ENCODE measurements at regions not wholly inside any gene's neighbourhood (a gene's known extent, or its start where the extent isn't known, plus 50 kb on each side); places are given as distances from the start of the nearest gene placed in this dataset.
A peak's percentile ranks its signal among the peaks of the same experiment; 100 is the strongest.

DNA sequence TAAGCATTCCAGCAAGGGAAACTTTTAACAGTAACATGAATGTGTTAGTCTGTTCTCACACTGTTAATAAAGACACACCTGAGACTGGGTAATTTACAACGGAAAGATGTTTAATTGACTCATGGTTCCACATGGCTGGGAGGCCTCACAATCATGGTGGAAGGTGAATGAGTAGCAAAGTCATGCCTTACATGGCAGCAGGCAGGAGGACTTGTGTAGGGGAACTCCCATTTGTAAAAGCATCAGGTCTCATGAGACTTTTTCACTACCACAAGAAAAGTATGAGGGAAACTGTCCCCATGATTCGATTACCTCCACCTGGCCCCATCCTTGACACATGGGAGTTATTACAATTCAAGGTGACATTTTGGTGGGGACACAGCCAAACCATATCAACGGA is 168.3 kb downstream of the PAH start:
- no peaks in the 10 kb centered on the region for H3K9me3 Mint-ChIP-seq
- no peaks in the 10 kb centered on the region for H3K4me1 Mint-ChIP-seq (ENCODE audit: low read depth)
- peaks cover 2% of the 10 kb centered on the region for H3K27me3 Mint-ChIP-seq (ENCODE audit: insufficient read depth)
- intact Hi-C loops (cut with micrococcal nuclease), result loop anchor here (10.0 kb wide), 1 partner anchor 654 kb away; no protein-coding TSS in a partner anchor
- H3K36me3 Mint-ChIP-seq (ENCODE audit: low read depth), result no peaks in the 10 kb centered on the region
- no peak overlapping the region for H3K4me3 Mint-ChIP-seq
- H3K27ac Mint-ChIP-seq, result no peak overlapping the region
- no peak for DNase-seq (ENCODE audit: low spot score)

DNA sequence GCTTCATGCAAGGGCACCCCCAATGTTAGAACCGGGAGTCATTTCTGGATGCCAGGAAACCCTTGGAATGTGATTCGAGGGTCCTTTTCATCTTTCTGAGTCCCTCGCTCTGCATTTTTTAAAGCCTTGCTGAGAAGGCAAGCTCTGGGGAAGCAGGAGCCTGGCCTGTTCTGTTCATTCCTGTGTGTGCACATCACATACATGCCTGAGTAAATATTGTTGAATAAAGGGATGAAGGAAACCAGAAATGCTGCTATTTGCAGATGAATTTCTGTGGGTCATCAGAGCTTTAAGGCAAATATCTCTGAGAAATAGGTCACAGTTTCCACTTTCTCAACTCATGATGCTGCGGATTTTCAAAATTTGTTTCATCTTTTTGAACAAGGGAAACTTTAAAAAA is 170.1 kb downstream of the PAH start:
- no peak overlapping the region for H3K4me3 Mint-ChIP-seq
- no peak overlapping the region for H3K27ac Mint-ChIP-seq
- H3K36me3 Mint-ChIP-seq (ENCODE audit: low read depth), result no peaks in the 10 kb centered on the region
- no peaks in the 10 kb centered on the region for H3K9me3 Mint-ChIP-seq
- DNase-seq (ENCODE audit: low spot score), result no peak
- intact Hi-C loops (cut with micrococcal nuclease), result loop anchor here (10.0 kb wide), 1 partner anchor 652 kb away; no protein-coding TSS in a partner anchor
- H3K4me1 Mint-ChIP-seq (ENCODE audit: low read depth), result no peaks in the 10 kb centered on the region
- peaks cover 2% of the 10 kb centered on the region for H3K27me3 Mint-ChIP-seq (ENCODE audit: insufficient read depth)

DNA sequence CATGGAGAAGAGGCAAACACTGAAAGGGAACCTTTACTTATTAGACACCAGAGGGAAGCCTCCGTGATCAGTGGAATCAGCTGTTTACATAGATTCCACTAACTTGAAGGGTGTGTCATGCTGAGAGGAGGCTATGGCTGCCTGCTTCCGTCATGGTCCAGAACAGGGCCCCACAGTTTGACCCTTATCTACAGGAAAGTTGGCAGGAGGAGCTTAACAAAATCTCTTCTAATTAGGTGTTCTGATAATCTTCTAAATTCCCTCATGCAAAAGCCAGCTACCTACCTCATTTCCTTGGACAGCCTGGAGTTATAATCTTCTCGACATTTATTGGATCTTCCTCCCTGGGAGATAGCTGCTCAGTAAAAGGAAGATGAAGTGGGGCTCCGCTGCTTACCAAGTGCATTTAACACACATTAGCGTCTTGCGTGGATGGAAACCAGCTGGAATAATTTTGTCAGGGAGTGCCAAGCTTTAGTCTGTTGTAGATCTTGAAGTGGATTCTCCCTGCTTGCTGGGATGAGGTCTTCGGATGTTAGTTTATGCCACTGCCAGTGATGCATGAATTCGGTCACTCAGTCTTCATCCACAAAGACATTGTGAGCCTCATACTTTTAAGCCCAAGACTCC is 171.0 kb downstream of the PAH start:
- H3K4me3 Mint-ChIP-seq, result no peak overlapping the region
- intact Hi-C loops (cut with micrococcal nuclease), result loop anchor here (10.0 kb wide), 1 partner anchor 651 kb away; no protein-coding TSS in a partner anchor
- no peak overlapping the region for H3K27ac Mint-ChIP-seq
- H3K36me3 Mint-ChIP-seq (ENCODE audit: low read depth), result no peaks in the 10 kb centered on the region
- H3K27me3 Mint-ChIP-seq (ENCODE audit: insufficient read depth), result peaks cover 2% of the 10 kb centered on the region
- H3K4me1 Mint-ChIP-seq (ENCODE audit: low read depth), result no peaks in the 10 kb centered on the region
- DNase-seq (ENCODE audit: low spot score), result no peak
- no peaks in the 10 kb centered on the region for H3K9me3 Mint-ChIP-seq

DNA sequence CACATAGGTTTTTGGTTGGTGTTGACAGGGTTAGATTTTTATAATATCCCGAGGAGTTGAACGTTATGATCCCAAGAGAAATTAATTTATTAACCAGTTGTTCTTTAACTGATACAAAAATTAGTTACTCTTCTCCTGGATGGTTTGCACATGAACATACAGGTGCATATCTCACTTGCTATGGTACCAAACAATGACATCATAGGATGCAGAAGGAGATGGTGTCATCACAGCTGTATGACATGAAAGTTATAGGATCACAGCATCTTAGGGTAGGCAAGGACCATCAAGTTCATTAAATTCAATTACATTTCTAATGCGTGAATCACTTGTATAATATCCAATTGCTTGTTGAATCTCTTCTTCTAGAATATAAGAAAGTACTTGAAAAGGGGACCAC is 175.8 kb downstream of the PAH start:
- H3K27me3 Mint-ChIP-seq (ENCODE audit: insufficient read depth), result peaks cover 2% of the 10 kb centered on the region
- no peak overlapping the region for H3K4me3 Mint-ChIP-seq
- H3K9me3 Mint-ChIP-seq, result no peaks in the 10 kb centered on the region
- no peak for DNase-seq (ENCODE audit: low spot score)
- intact Hi-C loops (cut with micrococcal nuclease), result loop anchor here (2.0 to 10.0 kb wide), 2 partner anchors 646 to 824 kb away; no protein-coding TSS in a partner anchor
- H3K36me3 Mint-ChIP-seq (ENCODE audit: low read depth), result no peaks in the 10 kb centered on the region
- H3K27ac Mint-ChIP-seq, result no peak overlapping the region
- H3K4me1 Mint-ChIP-seq (ENCODE audit: low read depth), result no peaks in the 10 kb centered on the region

DNA sequence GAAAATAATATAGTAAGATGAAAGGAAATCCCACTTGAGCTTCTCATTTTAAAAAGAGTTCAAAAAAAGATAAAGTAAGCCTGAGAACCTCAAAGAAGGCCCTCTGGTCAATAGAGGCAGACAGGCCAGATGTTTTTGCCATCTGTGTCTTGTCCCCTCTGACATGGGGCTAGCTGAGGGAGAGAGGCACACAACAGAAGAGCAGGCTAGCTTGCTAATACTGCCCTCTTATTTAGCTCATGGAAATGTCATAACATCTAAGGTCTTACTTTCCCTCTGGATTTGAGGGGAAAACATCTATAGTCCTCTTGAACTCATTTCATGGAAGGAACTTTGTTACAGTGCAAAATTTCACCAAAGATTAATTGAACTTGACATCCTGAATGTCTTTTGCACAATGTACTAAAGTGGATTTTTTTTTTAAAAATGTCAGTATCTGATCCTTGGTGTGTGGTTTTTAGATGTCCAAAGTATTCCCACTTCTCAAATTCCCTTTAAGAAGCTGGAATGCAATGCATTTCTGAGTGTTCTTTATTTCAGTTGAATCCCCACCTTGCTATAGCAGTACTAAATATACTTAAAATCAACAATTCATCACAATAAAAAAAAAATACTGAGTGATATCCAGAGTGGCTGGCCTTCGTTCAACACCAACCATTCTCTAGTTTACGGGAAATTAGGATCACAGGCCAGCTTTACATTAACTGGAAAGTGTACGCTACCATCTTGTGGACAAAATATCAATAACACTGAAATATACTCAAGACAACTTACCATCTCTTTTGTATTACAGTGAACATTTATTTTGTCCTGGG is 176.7 kb downstream of the PAH start:
- Mint-ChIP-seq H3K4me3 (no peak overlapping the region), H3K4me1 (ENCODE audit: low read depth) (peaks cover 4% of the 10 kb centered on the region), H3K9me3 (no peaks in the 10 kb centered on the region), H3K36me3 (ENCODE audit: low read depth) (no peaks in the 10 kb centered on the region), H3K27me3 (ENCODE audit: insufficient read depth) (peaks cover under 1% of the 10 kb centered on the region), H3K27ac (no peak overlapping the region)
- DNase-seq (ENCODE audit: low spot score), result no peak
- intact Hi-C loops (cut with micrococcal nuclease), result loop anchor here (1.0 to 10.0 kb wide), 3 partner anchors 646 to 824 kb away; no protein-coding TSS in a partner anchor

DNA sequence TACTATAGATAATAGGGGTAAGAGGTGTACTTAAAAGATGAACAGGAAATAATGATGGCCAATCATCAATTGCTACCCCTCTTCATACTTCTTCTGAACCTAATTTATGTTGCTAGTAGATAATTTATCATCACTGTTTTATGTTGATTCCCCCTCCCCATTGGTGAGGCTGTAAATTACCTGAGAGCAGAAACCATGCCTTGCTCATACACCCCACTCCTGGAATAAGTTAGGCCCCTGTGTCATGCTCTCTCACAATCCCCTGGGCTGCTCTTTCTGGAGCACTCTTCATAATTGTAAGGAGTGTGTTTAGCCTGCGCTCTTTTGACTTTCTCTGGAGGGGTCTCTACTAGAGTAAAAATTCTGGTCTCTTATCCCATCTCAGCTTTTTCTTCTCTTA is 180.7 kb downstream of the PAH start:
- H3K27me3 Mint-ChIP-seq (ENCODE audit: insufficient read depth), result no peaks in the 10 kb centered on the region
- intact Hi-C loops (cut with micrococcal nuclease), result no loop called here
- no peak for DNase-seq (ENCODE audit: low spot score)
- H3K9me3 Mint-ChIP-seq, result no peaks in the 10 kb centered on the region
- no peak overlapping the region for H3K27ac Mint-ChIP-seq
- H3K4me1 Mint-ChIP-seq (ENCODE audit: low read depth), result peaks cover 10% of the 10 kb centered on the region
- no peak overlapping the region for H3K4me3 Mint-ChIP-seq
- H3K36me3 Mint-ChIP-seq (ENCODE audit: low read depth), result no peaks in the 10 kb centered on the region

DNA sequence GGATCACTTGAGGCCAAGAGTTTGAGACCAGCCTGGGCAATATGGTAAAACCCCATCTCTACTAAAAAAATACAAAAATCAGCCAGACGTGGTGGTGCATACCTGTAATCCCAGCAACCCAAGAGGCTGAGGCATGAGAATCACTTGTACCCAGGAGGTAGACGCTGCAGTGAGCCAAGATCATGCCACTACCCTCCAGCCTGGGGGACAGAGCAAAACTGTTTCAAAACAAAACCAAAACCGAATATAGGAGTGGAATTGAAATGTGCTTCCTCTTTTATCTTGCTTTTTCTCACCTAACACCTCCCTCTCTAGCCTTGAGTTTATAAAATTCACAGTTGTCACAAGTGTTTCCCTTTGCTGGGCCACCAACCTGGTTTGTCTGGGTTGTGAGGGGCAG is 181.9 kb downstream of the PAH start:
- Mint-ChIP-seq H3K27ac (no peak overlapping the region), H3K9me3 (no peaks in the 10 kb centered on the region), H3K4me1 (ENCODE audit: low read depth) (peaks cover 10% of the 10 kb centered on the region), H3K27me3 (ENCODE audit: insufficient read depth) (no peaks in the 10 kb centered on the region), H3K36me3 (ENCODE audit: low read depth) (no peaks in the 10 kb centered on the region), H3K4me3 (peak overlapping the region; percentile 30)
- DNase-seq (ENCODE audit: low spot score), result no peak
- intact Hi-C loops (cut with micrococcal nuclease), result no loop called here

DNA sequence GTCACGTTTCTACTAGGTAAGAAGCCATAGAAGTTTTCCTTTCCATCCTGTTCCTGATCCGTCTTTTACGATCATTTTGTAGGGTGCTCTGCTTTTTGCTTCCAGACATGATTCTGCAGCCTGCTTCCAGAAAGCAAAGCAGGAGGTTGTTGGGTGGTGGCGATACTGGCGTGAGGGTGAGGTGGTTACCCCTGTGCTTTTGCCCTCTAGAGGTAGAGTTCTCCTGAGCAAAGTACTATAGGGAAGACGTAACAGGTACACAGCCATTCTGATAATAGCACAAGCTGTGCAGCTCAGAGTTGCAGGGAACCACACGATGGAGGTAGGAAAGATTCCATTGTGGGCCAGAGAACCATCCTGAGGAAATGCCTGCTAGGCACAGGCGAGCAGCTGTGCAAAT is 186.0 kb downstream of the PAH start:
- H3K27ac Mint-ChIP-seq, result no peak overlapping the region
- no peaks in the 10 kb centered on the region for H3K27me3 Mint-ChIP-seq (ENCODE audit: insufficient read depth)
- H3K4me1 Mint-ChIP-seq (ENCODE audit: low read depth), result peaks cover 21% of the 10 kb centered on the region
- no peaks in the 10 kb centered on the region for H3K9me3 Mint-ChIP-seq
- no peaks in the 10 kb centered on the region for H3K36me3 Mint-ChIP-seq (ENCODE audit: low read depth)
- H3K4me3 Mint-ChIP-seq, result no peak overlapping the region
- intact Hi-C loops (cut with micrococcal nuclease), result no loop called here
- DNase-seq (ENCODE audit: low spot score), result no peak

DNA sequence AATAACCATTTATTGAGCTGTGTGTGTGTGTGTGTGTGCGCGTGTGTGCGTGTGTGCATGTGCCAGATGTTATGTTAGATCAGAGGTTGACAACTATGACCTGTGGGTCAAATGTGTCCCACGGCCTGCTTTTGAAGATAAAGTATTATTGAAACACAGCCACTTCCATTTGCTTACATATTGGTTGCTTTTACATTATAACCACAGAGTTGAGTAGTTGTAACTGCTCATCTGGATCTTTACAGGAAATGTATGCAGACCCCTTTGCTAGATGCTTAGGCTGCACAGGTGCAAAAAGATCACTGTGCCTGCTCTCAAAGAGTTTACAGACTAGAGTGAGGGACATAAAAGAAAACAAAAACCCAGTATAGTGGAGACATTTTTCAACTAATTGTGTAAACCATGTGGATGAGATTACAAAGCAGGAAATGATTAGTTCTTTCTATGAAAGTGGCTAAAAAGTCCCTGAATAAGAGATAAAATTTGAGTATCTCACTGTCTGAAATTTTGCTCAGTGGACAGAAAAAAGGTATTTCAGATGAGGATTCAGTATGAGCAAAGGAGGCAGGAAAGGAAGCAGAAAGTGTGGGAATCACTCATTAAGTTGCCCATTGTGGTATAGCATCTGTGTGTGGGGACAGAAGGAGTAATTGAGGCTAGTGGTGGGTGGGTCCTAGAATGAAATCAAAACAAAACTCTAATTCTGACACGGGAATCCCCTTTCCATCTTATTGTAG is 188.4 kb downstream of the PAH start:
- Mint-ChIP-seq H3K36me3 (ENCODE audit: low read depth) (no peaks in the 10 kb centered on the region), H3K9me3 (no peaks in the 10 kb centered on the region), H3K27ac (peak overlapping the region; percentile 24), H3K27me3 (ENCODE audit: insufficient read depth) (no peaks in the 10 kb centered on the region), H3K4me3 (no peak overlapping the region), H3K4me1 (ENCODE audit: low read depth) (peaks cover 11% of the 10 kb centered on the region)
- DNase-seq (ENCODE audit: low spot score), result no peak
- intact Hi-C loops (cut with micrococcal nuclease), result loop anchor here (1.0 to 5.0 kb wide), 2 partner anchors 246 to 531 kb away; partner anchors contain the start of genes IGF1 and PMCH

DNA sequence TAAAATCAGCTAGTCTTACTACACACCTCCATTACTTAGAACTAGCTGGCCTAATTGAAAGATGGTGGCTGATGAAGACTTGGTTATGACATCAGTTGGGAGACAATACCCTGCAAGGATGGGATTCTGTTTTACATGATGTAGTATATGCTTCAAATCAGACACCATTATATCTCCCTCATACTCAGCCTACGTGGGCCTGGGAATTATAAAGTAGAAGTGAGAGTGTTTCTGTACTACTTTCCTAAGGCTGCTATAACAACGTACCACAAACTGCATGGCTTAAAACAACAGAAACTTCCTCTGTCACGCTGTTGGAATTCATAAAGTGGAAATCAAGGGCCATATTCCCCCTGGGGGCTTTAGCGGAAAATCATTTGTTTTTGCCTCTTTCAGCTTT is 190.4 kb downstream of the PAH start:
- DNase-seq (ENCODE audit: low spot score), result no peak
- H3K4me1 Mint-ChIP-seq (ENCODE audit: low read depth), result peaks cover 11% of the 10 kb centered on the region
- no peaks in the 10 kb centered on the region for H3K27me3 Mint-ChIP-seq (ENCODE audit: insufficient read depth)
- no peak overlapping the region for H3K4me3 Mint-ChIP-seq
- no peaks in the 10 kb centered on the region for H3K9me3 Mint-ChIP-seq
- intact Hi-C loops (cut with micrococcal nuclease), result loop anchor here (5.0 kb wide), 1 partner anchor 244 kb away; the partner anchor contains the start of gene IGF1
- H3K27ac Mint-ChIP-seq, result no peak overlapping the region
- H3K36me3 Mint-ChIP-seq (ENCODE audit: low read depth), result no peaks in the 10 kb centered on the region

DNA sequence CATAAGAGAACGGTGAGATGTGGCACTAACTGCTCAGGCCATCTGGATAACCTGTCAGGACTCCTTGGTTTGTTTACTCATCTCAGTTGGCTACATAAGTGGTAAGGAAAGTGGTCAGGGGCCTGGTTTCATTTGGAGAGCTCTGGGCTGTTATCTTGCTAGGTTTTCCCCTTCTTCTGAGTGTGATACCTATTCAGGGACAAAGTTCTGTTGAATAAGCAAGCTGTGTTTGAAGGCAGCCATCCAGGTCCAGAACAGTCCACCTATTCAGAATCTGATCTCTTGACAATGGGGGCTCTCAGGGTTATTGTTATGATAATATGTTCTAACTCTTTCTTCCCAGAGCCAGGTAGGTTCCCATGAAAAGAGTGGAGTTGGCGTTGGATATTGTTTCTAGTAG is 194.9 kb downstream of the PAH start:
- intact Hi-C loops (cut with micrococcal nuclease), result no loop called here
- H3K27ac Mint-ChIP-seq, result no peak overlapping the region

DNA sequence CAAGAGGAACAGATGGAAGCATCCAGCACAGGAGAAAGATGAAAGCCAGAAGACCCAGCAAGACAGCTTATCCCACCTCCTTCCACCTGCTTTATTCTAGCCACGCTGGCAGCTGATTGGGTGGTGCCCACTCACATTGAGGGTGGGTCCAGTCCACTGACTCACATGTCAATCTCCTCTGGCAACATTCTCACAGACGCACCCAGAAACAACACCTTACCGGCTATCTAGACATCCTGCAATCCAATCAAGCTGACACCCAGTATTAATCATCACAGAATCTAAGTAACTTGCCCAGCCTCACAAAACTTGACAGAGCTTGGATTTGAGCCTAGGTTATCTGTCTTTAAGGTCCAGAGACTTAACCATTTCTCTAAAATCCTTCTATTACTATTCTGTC is 208.9 kb downstream of the PAH start:
- Mint-ChIP-seq H3K9me3 (no peaks in the 10 kb centered on the region), H3K27me3 (ENCODE audit: insufficient read depth) (peaks cover 8% of the 10 kb centered on the region), H3K4me1 (ENCODE audit: low read depth) (no peaks in the 10 kb centered on the region), H3K4me3 (no peak overlapping the region), H3K36me3 (ENCODE audit: low read depth) (no peaks in the 10 kb centered on the region), H3K27ac (no peak overlapping the region)
- no peak for DNase-seq (ENCODE audit: low spot score)
- intact Hi-C loops (cut with micrococcal nuclease), result no loop called here

More for the DNA sequence above, 194.9 kb downstream of the PAH start:
- no peaks in the 10 kb centered on the region for H3K36me3 Mint-ChIP-seq (ENCODE audit: low read depth)
- no peaks in the 10 kb centered on the region for H3K4me1 Mint-ChIP-seq (ENCODE audit: low read depth)
- peaks cover 7% of the 10 kb centered on the region for H3K27me3 Mint-ChIP-seq (ENCODE audit: insufficient read depth)
- no peak overlapping the region for H3K4me3 Mint-ChIP-seq
- DNase-seq (ENCODE audit: low spot score), result no peak
- no peaks in the 10 kb centered on the region for H3K9me3 Mint-ChIP-seq

All from activated T-helper 1 cell treated with anti-CD3 and anti-CD28 coated beads, Interleukin-12 subunit alpha, Interleukin-12 subunit beta, Interleukin-2, Interleukin-4 antibody, amounts not matched to agents 30 ng/mL and 10 ng/mL and 1 ng/mL, durations not matched to agents 14 hours and 24 hours and 36 hours (primary cell).